ENCODE measurements at regions not wholly inside any gene's neighbourhood (a gene's known extent, or its start where the extent isn't known, plus 50 kb on each side); places are given as distances from the start of the nearest gene placed in this dataset.

DNA sequence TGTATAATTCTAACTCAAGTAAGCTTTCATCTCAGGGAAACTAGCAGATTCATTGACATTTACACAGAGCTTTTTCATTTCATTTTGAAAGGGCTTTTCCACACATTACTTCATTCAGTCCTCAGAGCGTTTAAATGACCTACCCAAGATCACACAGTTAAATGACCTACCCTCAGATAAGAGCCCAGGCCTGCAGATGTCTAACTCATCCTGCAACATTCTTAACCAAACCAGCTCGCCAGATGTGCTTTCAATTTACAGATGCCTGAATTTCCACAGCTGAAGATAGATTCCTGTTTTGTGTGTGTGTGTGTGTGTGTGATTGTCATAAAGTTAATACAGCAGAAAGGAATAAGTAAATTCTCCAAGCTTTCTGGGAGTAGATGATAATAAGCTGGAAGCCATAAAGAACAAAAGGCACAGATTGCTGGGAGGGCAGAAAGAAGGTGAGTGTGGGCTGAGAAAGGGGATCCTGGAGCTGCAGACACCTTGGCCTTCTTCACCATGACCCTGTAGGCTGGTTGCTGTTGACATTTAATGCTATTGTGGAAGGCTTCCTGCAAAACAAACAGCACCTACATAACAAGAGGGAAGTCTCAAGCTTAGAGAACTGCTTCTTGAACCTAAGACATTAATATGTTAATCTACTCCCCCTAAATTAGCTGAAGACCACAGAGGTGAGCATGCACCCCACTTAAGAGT lies 489.7 kb upstream of the CELF2 start:
- TF ChIP-seq, protein P1, sequence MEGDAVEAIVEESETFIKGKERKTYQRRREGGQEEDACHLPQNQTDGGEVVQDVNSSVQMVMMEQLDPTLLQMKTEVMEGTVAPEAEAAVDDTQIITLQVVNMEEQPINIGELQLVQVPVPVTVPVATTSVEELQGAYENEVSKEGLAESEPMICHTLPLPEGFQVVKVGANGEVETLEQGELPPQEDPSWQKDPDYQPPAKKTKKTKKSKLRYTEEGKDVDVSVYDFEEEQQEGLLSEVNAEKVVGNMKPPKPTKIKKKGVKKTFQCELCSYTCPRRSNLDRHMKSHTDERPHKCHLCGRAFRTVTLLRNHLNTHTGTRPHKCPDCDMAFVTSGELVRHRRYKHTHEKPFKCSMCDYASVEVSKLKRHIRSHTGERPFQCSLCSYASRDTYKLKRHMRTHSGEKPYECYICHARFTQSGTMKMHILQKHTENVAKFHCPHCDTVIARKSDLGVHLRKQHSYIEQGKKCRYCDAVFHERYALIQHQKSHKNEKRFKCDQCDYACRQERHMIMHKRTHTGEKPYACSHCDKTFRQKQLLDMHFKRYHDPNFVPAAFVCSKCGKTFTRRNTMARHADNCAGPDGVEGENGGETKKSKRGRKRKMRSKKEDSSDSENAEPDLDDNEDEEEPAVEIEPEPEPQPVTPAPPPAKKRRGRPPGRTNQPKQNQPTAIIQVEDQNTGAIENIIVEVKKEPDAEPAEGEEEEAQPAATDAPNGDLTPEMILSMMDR (IDR thresholded peaks at IDR 0.05; ENCODE audit: low read depth, low read length, poor library complexity, severe bottlenecking): no peak
- TF ChIP-seq EZH2phosphoT487 (IDR thresholded peaks at IDR 0.05; ENCODE audit: borderline replicate concordance, low read length): no peak

All from DOHH2 (cell line).